ENCODE measurements at regions not wholly inside any gene's neighbourhood (a gene's known extent, or its start where the extent isn't known, plus 50 kb on each side); places are given as distances from the start of the nearest gene placed in this dataset.
A peak's percentile ranks its signal among the peaks of the same experiment; 100 is the strongest.

DNA sequence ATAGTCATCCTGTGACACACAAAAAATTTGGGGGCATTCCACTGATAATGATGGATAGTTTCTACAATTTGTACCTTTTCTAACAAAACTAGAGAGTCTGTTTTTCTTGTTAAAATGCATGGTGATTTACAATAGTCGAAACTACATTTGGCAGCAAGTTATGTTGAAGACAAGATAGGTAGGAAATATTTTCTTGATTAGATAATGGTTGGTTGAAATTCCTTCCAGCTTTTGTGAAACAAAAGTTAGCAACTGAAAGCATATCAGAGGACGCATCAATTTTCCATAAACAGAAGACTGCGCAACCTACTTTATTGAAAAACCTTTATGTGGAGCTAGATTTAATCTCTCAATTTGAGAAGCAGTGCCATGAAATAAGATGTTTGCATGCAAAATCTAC is 155.8 kb upstream of the GLI3 start:
- no peaks in the 10 kb centered on the region for H3K79me2 ChIP-seq (ENCODE audit: control insufficient read depth, insufficient read depth, low read length)
- no peaks in the 10 kb centered on the region for H3K36me3 ChIP-seq (ENCODE audit: control insufficient read depth in 2 of 2, extremely low read depth in 1 of 2, insufficient read depth in 2 of 2, low read length in 2 of 2)
- H3K4me1 ChIP-seq (ENCODE audit: control insufficient read depth, extremely low read depth, insufficient read depth, low read length): no peaks in the 10 kb centered on the region
- peaks cover 4 to 13% of the 10 kb centered on the region in 2 experiments for H3K27me3 ChIP-seq (ENCODE audit: control insufficient read depth in 2 of 2, insufficient read depth in 2 of 2, low read length in 2 of 2)
- ChIA-PET POLR2A (no interaction called here), CTCF (no interaction called here)
- dilution Hi-C loops (cut with MboI; ENCODE audit: extremely low pct_ligation_motif_present, low sequenced_read_pairs): no loop called here
- intact Hi-C loops (cut with micrococcal nuclease): no loop called here
- no peak overlapping the region for H3K27ac ChIP-seq (ENCODE audit: insufficient read depth, low read depth, low read length)
- DNase-seq (ENCODE audit: low read depth, low spot score) (no peak), FAIRE-seq (peak; percentile 26)
- H2AFZ ChIP-seq (ENCODE audit: low read depth, low read length): no peak overlapping the region
- H3K9me1 ChIP-seq (replicated peaks; ENCODE audit: control insufficient read depth, extremely low read depth, insufficient read depth, low read length): no peaks in the 10 kb centered on the region
- no peaks in the 10 kb centered on the region for H3K9me3 ChIP-seq (replicated peaks; ENCODE audit: control insufficient read depth, insufficient read depth, low read length)
- no peak overlapping the region for H3K4me2 ChIP-seq (ENCODE audit: insufficient read depth, low read length)
- no peaks in the 10 kb centered on the region for H4K20me1 ChIP-seq (replicated peaks; ENCODE audit: control insufficient read depth, extremely low read depth, insufficient read depth, low read length)
- TF ChIP-seq, protein P1, sequence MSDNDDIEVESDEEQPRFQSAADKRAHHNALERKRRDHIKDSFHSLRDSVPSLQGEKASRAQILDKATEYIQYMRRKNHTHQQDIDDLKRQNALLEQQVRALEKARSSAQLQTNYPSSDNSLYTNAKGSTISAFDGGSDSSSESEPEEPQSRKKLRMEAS (IDR thresholded peaks at IDR 0.05; ENCODE audit: insufficient read depth, insufficient read length): no peak
- TF ChIP-seq JUN (IDR thresholded peaks at IDR 0.05; ENCODE audit: borderline replicate concordance, insufficient read depth, insufficient read length, low read depth): no peak
- no peak for TF ChIP-seq POLR2A (IDR thresholded peaks at IDR 0.05; ENCODE audit: low read depth, low read length)
- TF ChIP-seq POLR2AphosphoS5 (IDR thresholded peaks at IDR 0.05; ENCODE audit: insufficient read depth, low read depth, low read length): no peak
- TF ChIP-seq GATA2 (IDR thresholded peaks at IDR 0.05; ENCODE audit: insufficient read depth, insufficient read length, low read depth, low read length): no peak
- no peak for TF ChIP-seq FOS (IDR thresholded peaks at IDR 0.05; ENCODE audit: borderline replicate concordance, insufficient read depth, low read length)
- no peak for TF ChIP-seq MYC (IDR thresholded peaks at IDR 0.05; ENCODE audit: low read depth, low read length)
- TF ChIP-seq, protein P2, sequence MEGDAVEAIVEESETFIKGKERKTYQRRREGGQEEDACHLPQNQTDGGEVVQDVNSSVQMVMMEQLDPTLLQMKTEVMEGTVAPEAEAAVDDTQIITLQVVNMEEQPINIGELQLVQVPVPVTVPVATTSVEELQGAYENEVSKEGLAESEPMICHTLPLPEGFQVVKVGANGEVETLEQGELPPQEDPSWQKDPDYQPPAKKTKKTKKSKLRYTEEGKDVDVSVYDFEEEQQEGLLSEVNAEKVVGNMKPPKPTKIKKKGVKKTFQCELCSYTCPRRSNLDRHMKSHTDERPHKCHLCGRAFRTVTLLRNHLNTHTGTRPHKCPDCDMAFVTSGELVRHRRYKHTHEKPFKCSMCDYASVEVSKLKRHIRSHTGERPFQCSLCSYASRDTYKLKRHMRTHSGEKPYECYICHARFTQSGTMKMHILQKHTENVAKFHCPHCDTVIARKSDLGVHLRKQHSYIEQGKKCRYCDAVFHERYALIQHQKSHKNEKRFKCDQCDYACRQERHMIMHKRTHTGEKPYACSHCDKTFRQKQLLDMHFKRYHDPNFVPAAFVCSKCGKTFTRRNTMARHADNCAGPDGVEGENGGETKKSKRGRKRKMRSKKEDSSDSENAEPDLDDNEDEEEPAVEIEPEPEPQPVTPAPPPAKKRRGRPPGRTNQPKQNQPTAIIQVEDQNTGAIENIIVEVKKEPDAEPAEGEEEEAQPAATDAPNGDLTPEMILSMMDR (IDR thresholded peaks at IDR 0.05; ENCODE audit: extremely low read depth in 1 of 2, insufficient read depth in 1 of 2, low read depth in 1 of 2, low read length in 2 of 2): no peak
- TF ChIP-seq EZH2 (IDR thresholded peaks at IDR 0.05; ENCODE audit: borderline replicate concordance, low read depth, low read length, severe bottlenecking): no peak
- H3K4me3 ChIP-seq (replicated peaks in 1 of 3; ENCODE audit: insufficient read depth in 1 of 3, low read depth in 1 of 3, low read length in 3 of 3): no peak overlapping the region
- H3K9ac ChIP-seq (replicated peaks; ENCODE audit: extremely low read depth, insufficient read depth, low read length): no peak overlapping the region
- BruUV-seq (replicated peaks): no TSS peak
